Astrocyte (in vitro differentiated cells and primary cell): ENCODE measurements at regions not wholly inside any gene's neighbourhood (a gene's known extent, or its start where the extent isn't known, plus 50 kb on each side); places are given as distances from the start of the nearest gene placed in this dataset.

Source experiments
- DNase-seq: peaks from one replicate; pipeline ENCODE4 v3.0.0-alpha.2; 2010; ENCODE audit warnings: low read depth
- FAIRE-seq: peaks from 2 replicates; lab custom pipeline; 2011; peaks lifted over from hg19 to GRCh38; lab: Jason Lieb, UNC
- H2AFZ ChIP-seq: 2 replicates; pipeline ENCODE4 v1.6.0; 2012; ENCODE audit warnings: low read depth, low read length, inconsistent platforms
- H3K27ac ChIP-seq: 2 replicates; pipeline ENCODE4 v1.5.1; 2011; ENCODE audit warnings: low read depth, low read length, inconsistent platforms
- H3K27me3 ChIP-seq: 2 replicates; pipeline ENCODE4 v1.6.0; 2011; ENCODE audit warnings: low read length, inconsistent platforms; ENCODE audit not compliant: insufficient read depth
- H3K36me3 ChIP-seq: 2 replicates; pipeline ENCODE4 v1.5.1; 2011; ENCODE audit warnings: low read length, inconsistent platforms; ENCODE audit not compliant: insufficient read depth
- H3K4me1 ChIP-seq: 2 replicates; pipeline ENCODE4 v1.5.1; 2011; ENCODE audit warnings: low read length, inconsistent platforms; ENCODE audit not compliant: insufficient read depth
- H3K4me2 ChIP-seq: 2 replicates; pipeline ENCODE4 v1.6.0; 2012; ENCODE audit warnings: low read length, inconsistent platforms
- H3K4me3 ChIP-seq: 2 replicates; pipeline ENCODE4 v1.5.1; 2011; ENCODE audit warnings: low read depth, mild to moderate bottlenecking, low read length, inconsistent platforms; ENCODE audit not compliant: insufficient read depth
- H3K79me2 ChIP-seq: 2 replicates; pipeline ENCODE4 v1.6.0; 2012; ENCODE audit warnings: mild to moderate bottlenecking, low read length, inconsistent platforms; ENCODE audit not compliant: insufficient read depth
- H3K9ac ChIP-seq: 2 replicates; pipeline ENCODE4 v1.6.0; 2012; ENCODE audit warnings: mild to moderate bottlenecking, low read length, inconsistent platforms
- H3K9me3 ChIP-seq: 2 replicates; pipeline ENCODE4 v1.5.1; 2012; ENCODE audit warnings: low read depth, mild to moderate bottlenecking, low read length, inconsistent platforms; ENCODE audit not compliant: insufficient read depth
- H4K20me1 ChIP-seq: 2 replicates; pipeline ENCODE4 v1.6.0; 2012; ENCODE audit warnings: low read length, inconsistent platforms; ENCODE audit not compliant: insufficient read depth
- H3K27ac Mint-ChIP-seq: one replicate; pipeline ENCODE4 v1.8.0; 2021; ENCODE audit warnings: mild to moderate bottlenecking, mixed read lengths; ENCODE audit not compliant: unreplicated experiment
- H3K27me3 Mint-ChIP-seq: one replicate; pipeline ENCODE4 v1.8.0; 2021; ENCODE audit warnings: low read depth, mixed read lengths; ENCODE audit not compliant: unreplicated experiment
- H3K36me3 Mint-ChIP-seq: one replicate; pipeline ENCODE4 v1.8.0; 2021; ENCODE audit warnings: low read depth, mixed read lengths; ENCODE audit not compliant: unreplicated experiment
- H3K4me1 Mint-ChIP-seq: one replicate; pipeline ENCODE4 v1.8.0; 2021; ENCODE audit warnings: low read depth, mixed read lengths; ENCODE audit not compliant: unreplicated experiment
- H3K4me3 Mint-ChIP-seq: one replicate; pipeline ENCODE4 v1.8.0; 2021; ENCODE audit warnings: mild to moderate bottlenecking, moderate library complexity, mixed read lengths; ENCODE audit not compliant: unreplicated experiment
- H3K9me3 Mint-ChIP-seq: one replicate; pipeline ENCODE4 v1.8.0; 2021; ENCODE audit warnings: mild to moderate bottlenecking, mixed read lengths; ENCODE audit not compliant: unreplicated experiment
- EZH2 ChIP-seq: IDR thresholded peaks from 2 replicates; pipeline ENCODE4 v1.6.1; 2012; ENCODE audit warnings: mild to moderate bottlenecking, low read length, inconsistent platforms; ENCODE audit not compliant: insufficient read depth
- TF ChIP-seq, protein P1 (sequence below): IDR thresholded peaks from 2 replicates; pipeline ENCODE4 v1.5.1; 2011; ENCODE audit warnings: low read depth, mild to moderate bottlenecking, inconsistent platforms, low read length, moderate library complexity; ENCODE audit not compliant: insufficient read depth

DNA sequence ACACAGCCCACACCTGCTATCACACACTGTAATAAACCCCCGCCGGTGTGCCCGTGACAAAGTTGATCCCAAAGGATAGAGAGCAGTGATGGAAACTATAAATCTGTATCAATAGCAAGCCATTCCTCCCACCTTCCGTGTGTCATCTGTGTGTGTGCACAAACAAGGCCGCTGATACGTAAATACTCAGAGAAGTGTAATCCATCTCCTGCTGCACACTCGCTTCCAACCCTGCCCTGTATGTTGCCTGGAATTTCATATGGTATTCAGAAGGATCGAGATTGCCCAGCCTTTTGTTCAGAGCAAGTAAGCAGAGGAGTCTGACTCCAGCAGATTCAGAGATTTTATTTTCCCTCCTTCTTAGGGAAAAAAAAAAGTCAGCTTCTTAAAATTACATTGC, 581.1 kb upstream of the ZFHX3 start:
- H3K9me3 ChIP-seq, result no peaks in the 10 kb centered on the region
- H3K27me3 ChIP-seq, result no peaks in the 10 kb centered on the region
- H3K79me2 ChIP-seq, result no peaks in the 10 kb centered on the region
- TF ChIP-seq, protein P1, sequence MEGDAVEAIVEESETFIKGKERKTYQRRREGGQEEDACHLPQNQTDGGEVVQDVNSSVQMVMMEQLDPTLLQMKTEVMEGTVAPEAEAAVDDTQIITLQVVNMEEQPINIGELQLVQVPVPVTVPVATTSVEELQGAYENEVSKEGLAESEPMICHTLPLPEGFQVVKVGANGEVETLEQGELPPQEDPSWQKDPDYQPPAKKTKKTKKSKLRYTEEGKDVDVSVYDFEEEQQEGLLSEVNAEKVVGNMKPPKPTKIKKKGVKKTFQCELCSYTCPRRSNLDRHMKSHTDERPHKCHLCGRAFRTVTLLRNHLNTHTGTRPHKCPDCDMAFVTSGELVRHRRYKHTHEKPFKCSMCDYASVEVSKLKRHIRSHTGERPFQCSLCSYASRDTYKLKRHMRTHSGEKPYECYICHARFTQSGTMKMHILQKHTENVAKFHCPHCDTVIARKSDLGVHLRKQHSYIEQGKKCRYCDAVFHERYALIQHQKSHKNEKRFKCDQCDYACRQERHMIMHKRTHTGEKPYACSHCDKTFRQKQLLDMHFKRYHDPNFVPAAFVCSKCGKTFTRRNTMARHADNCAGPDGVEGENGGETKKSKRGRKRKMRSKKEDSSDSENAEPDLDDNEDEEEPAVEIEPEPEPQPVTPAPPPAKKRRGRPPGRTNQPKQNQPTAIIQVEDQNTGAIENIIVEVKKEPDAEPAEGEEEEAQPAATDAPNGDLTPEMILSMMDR, result no peak
- TF ChIP-seq EZH2, result no peak
- H3K27me3 Mint-ChIP-seq, result no peaks in the 10 kb centered on the region
- no peak overlapping the region for H3K4me2 ChIP-seq
- H2AFZ ChIP-seq, result no peak overlapping the region
- H3K27ac ChIP-seq, result no peak overlapping the region
- H3K36me3 Mint-ChIP-seq, result no peaks in the 10 kb centered on the region
- no peak for FAIRE-seq
- H3K4me1 ChIP-seq, result no peaks in the 10 kb centered on the region
- H3K4me1 Mint-ChIP-seq, result no peaks in the 10 kb centered on the region
- H3K9ac ChIP-seq, result no peak overlapping the region
- H3K9me3 Mint-ChIP-seq, result no peaks in the 10 kb centered on the region
- no peaks in the 10 kb centered on the region for H4K20me1 ChIP-seq
- no peak overlapping the region for H3K4me3 Mint-ChIP-seq
- H3K4me3 ChIP-seq, result no peak overlapping the region
- no peak for DNase-seq
- no peaks in the 10 kb centered on the region for H3K36me3 ChIP-seq
- no peak overlapping the region for H3K27ac Mint-ChIP-seq

DNA sequence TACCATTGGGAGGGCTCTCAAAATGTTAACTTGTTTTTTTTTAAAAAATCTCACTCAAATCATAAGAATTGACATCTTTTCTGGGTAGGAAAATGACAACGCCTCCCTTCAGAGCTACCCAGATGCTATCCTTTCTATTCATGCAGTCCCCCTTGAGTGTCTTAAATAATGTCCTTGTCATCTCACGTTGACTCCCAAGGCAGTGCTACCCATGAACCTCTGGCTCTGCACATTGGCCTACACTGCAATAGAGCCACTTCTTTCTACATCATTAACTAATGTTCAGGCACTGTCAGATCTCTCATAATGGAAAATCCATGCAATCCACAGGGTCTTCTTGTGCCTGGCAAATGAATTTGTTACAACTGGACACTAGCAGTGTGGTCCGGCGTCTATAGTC, 569.8 kb upstream of the ZFHX3 start:
- Mint-ChIP-seq H3K27ac (no peak overlapping the region), H3K9me3 (no peaks in the 10 kb centered on the region), H3K4me1 (peaks cover 2% of the 10 kb centered on the region), H3K4me3 (no peak overlapping the region), H3K27me3 (peaks cover 7% of the 10 kb centered on the region), H3K36me3 (no peaks in the 10 kb centered on the region)
- Histone ChIP-seq H3K4me2 (no peak overlapping the region), H3K79me2 (no peaks in the 10 kb centered on the region), H3K9me3 (no peaks in the 10 kb centered on the region), H3K4me1 (no peaks in the 10 kb centered on the region), H2AFZ (no peak overlapping the region), H3K4me3 (no peak overlapping the region), H3K27me3 (no peaks in the 10 kb centered on the region), H3K9ac (no peak overlapping the region), H4K20me1 (no peaks in the 10 kb centered on the region), H3K36me3 (no peaks in the 10 kb centered on the region), H3K27ac (no peak overlapping the region)
- DNase-seq (no peak), FAIRE-seq (no peak)
- TF ChIP-seq EZH2, result no peak
- TF ChIP-seq, protein P1, result no peak

DNA sequence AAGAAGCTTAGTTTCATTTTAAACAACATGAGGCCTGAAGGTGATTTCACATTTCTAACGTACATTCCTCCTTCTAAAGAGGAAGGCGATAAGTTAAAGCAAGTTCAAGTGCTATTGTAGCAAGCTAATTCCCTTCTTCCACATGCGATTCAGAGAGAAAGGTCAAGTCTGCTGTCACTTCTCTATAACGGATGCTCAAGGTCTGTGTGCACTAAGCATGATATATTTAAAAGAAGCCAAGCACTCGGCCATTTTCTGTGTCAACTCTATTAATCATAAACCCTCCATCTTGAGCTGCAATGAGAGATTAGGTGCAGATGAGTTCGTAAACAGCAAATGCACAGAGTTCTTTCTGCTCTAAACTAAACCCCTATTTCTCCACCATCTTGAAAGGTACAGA, 568.8 kb upstream of the ZFHX3 start:
- Histone ChIP-seq H4K20me1 (no peaks in the 10 kb centered on the region), H3K4me2 (no peak overlapping the region), H3K4me3 (no peak overlapping the region), H3K4me1 (no peaks in the 10 kb centered on the region), H3K36me3 (no peaks in the 10 kb centered on the region), H3K9me3 (no peaks in the 10 kb centered on the region), H2AFZ (no peak overlapping the region), H3K9ac (no peak overlapping the region), H3K79me2 (no peaks in the 10 kb centered on the region), H3K27me3 (no peaks in the 10 kb centered on the region), H3K27ac (no peak overlapping the region)
- H3K27me3 Mint-ChIP-seq, result peaks cover 7% of the 10 kb centered on the region
- no peaks in the 10 kb centered on the region for H3K36me3 Mint-ChIP-seq
- H3K4me1 Mint-ChIP-seq, result peaks cover 2% of the 10 kb centered on the region
- no peaks in the 10 kb centered on the region for H3K9me3 Mint-ChIP-seq
- TF ChIP-seq, protein P1, result no peak
- TF ChIP-seq EZH2, result no peak
- H3K4me3 Mint-ChIP-seq, result no peak overlapping the region
- DNase-seq, result no peak
- no peak for FAIRE-seq
- no peak overlapping the region for H3K27ac Mint-ChIP-seq
